ENCODE measurements at regions not wholly inside any gene's neighbourhood (a gene's known extent, or its start where the extent isn't known, plus 50 kb on each side); places are given as distances from the start of the nearest gene placed in this dataset.

- DNase-seq = no peak
These were observed 87.8 kb upstream of the GALNT18 start for GRCh38 chr11:11709447-11710239.

- DNase-seq = no peak
These were observed 86.5 kb upstream of the GALNT18 start for GRCh38 chr11:11708256-11708655.

GRCh38 chr11:11706028-11706427, 84.2 kb upstream of the GALNT18 start:
- no peak for DNase-seq

- DNase-seq = no peak
These were observed 82.1 kb upstream of the GALNT18 start for GRCh38 chr11:11703885-11704284.

- DNase-seq = no peak
These were observed 79.3 kb upstream of the GALNT18 start for GRCh38 chr11:11701070-11701469.

GRCh38 chr11:11697796-11698195, 76.0 kb upstream of the GALNT18 start:
- DNase-seq = no peak

- DNase-seq = no peak
These were observed 69.7 kb upstream of the GALNT18 start for GRCh38 chr11:11691296-11692151.

GRCh38 chr11:11681536-11681935, 59.7 kb upstream of the GALNT18 start:
- no peak for DNase-seq

- DNase-seq = no peak
These were observed 56.0 kb upstream of the GALNT18 start for GRCh38 chr11:11677672-11678356.

GRCh38 chr11:11675671-11676181, 53.9 kb upstream of the GALNT18 start:
- DNase-seq = no peak

- no peak for DNase-seq
These were observed 51.0 kb upstream of the GALNT18 start for GRCh38 chr11:11672789-11673188.

GRCh38 chr11:11672101-11672500, 50.3 kb upstream of the GALNT18 start:
- no peak for DNase-seq

All from NK-92 treated with Interleukin-12 subunit alpha and Interleukin-12 subunit beta, amount 100 ng/mL, for 24 hours (cell line).